Thoracic aorta (tissue), 2 donors: ENCODE measurements at regions not wholly inside any gene's neighbourhood (a gene's known extent, or its start where the extent isn't known, plus 50 kb on each side); places are given as distances from the start of the nearest gene placed in this dataset.

ENCODE experiments used
- ATAC-seq: fragments of 150-250 bp; one replicate; pipeline ENCODE4 v1.8.0; 2017; ENCODE audit warnings: low read depth; ENCODE audit not compliant: insufficient number of reproducible peaks, low FRiP score
- DNase-seq: peaks from one replicate; pipeline ENCODE4 v3.0.0-alpha.2; 2020; ENCODE audit warnings: low spot score
- H3K27ac ChIP-seq, 2 donors: fragments of 200-600 bp; sonication (generic); 1 replicate in 1 of 2; 2 replicates in 1 of 2; pipeline ENCODE4 v1.5.1; 2016; ENCODE audit warnings: mild to moderate bottlenecking in 2 of 2, moderate library complexity in 2 of 2
- H3K27me3 ChIP-seq: fragments of 200-600 bp; sonication (generic); replicated peaks from 2 replicates; pipeline ENCODE4 v1.6.0; 2016; ENCODE audit warnings: mild to moderate bottlenecking; ENCODE audit not compliant: insufficient read depth
- H3K36me3 ChIP-seq: fragments of 200-600 bp; sonication (generic); one replicate; pipeline ENCODE4 v1.5.1; 2016
- H3K4me1 ChIP-seq, 2 donors: fragments of 200-600 bp; sonication (generic); 1 replicate in 1 of 2; 2 replicates in 1 of 2; pipeline versions ENCODE4 v1.5.1 to v1.6.0; 2016; ENCODE audit warnings: low read depth in 2 of 2, mild to moderate bottlenecking in 1 of 2; ENCODE audit not compliant: control insufficient read depth in 1 of 2
- H3K4me3 ChIP-seq: fragments of 200-600 bp; sonication (generic); 2 replicates; pipeline ENCODE4 v1.5.1; 2016; ENCODE audit warnings: mild to moderate bottlenecking
- H3K9me3 ChIP-seq: fragments of 200-600 bp; sonication (generic); 2 replicates; pipeline ENCODE4 v1.5.1; 2016
- TF ChIP-seq, protein P1 (sequence below): fragments of 200-600 bp; sonication (generic); IDR thresholded peaks from one replicate; pipeline ENCODE4 v1.5.1; 2019; ENCODE audit warnings: antibody characterized with exemption

DNA sequence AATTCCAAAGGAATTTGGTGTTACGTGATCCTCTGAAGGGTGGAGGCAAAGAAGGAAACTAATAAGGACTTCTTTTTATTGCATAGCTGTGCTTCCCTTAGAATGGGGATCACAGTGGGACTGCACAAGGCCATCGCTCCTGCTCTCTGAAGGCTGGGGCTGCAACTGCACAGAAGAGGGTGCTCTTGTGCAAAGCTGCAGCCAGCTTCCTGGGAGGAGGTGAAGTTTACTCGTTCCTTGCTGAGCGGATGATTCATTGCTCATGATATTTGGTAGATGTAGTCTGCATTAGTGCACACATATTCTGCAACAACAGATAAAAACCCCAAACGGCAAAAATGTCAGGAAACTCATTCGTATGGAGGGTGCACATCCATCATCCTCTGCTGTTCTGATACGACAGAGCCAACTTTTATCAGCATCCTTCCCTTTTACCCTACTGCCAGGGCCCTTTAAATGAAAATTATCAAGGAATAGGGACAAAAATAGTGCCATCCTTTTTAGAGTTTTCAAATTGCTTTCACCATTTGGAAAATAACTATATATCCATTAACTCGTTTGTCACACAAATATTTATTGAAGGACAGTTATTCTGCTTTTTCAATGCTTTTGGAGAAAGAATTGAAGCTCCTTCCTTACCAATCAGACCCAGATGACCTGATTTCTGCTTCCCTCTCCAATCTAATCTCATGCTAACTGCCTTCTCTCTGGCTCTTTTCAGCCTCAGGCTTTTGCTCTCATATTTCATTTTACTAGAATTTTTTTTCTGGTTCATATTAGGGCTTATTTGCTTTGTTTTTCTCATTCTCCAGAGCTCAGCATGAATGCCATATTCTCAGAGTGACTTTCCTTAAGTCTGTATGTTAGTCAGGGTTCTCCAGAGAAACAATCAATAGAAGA, 263.6 kb downstream of the DUSP10 start:
- Histone ChIP-seq H3K27me3 (no peaks in the 10 kb centered on the region), H3K36me3 (no peaks in the 10 kb centered on the region), H3K4me3 (no peak overlapping the region), H3K27ac (no peak overlapping the region), H3K9me3 (no peaks in the 10 kb centered on the region), H3K4me1 (no peaks in the 10 kb centered on the region)
- DNase-seq (no peak), ATAC-seq (no peak)
- TF ChIP-seq, protein P1, sequence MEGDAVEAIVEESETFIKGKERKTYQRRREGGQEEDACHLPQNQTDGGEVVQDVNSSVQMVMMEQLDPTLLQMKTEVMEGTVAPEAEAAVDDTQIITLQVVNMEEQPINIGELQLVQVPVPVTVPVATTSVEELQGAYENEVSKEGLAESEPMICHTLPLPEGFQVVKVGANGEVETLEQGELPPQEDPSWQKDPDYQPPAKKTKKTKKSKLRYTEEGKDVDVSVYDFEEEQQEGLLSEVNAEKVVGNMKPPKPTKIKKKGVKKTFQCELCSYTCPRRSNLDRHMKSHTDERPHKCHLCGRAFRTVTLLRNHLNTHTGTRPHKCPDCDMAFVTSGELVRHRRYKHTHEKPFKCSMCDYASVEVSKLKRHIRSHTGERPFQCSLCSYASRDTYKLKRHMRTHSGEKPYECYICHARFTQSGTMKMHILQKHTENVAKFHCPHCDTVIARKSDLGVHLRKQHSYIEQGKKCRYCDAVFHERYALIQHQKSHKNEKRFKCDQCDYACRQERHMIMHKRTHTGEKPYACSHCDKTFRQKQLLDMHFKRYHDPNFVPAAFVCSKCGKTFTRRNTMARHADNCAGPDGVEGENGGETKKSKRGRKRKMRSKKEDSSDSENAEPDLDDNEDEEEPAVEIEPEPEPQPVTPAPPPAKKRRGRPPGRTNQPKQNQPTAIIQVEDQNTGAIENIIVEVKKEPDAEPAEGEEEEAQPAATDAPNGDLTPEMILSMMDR = peak; percentile 32

DNA sequence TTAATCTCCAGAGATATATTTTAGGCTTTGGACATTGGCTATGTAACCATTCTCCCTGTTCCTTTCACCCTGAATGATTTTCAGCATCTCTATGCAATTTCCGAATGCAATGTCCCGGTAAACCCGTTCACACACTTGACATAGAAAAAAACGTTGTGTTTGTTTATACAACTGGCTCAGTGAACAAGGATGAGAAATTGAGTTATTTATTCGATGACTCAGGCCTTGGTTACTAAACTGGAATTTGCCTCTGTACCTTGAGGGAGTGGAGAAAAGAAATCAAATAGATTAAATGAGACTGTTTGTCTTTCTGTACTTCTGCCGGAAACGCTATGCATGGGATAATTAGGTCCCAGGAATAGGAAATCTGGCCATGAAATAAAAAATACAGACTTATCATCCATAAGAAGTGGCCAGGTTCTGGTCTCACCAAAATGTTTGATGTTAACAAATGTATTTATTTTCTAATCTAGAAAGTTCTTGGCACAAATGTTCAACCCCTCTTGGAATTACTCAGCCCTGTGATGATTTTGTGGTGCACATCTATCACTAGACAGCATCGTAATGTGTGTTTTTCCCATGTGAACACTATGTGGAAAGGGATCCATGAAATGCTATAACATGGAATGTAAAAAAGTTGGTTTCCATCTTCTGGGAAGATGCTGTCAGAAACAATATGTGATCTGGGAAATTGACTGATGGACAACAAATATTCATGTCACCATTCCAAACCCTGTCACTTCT, 253.9 kb downstream of the DUSP10 start:
- TF ChIP-seq, protein P1 = no peak
- no peak for DNase-seq
- no peak overlapping the region for H3K27ac ChIP-seq
- H3K4me1 ChIP-seq = no peaks in the 10 kb centered on the region
- no peak overlapping the region for H3K4me3 ChIP-seq
- H3K36me3 ChIP-seq = no peaks in the 10 kb centered on the region
- H3K9me3 ChIP-seq = no peaks in the 10 kb centered on the region
- no peak for ATAC-seq
- no peaks in the 10 kb centered on the region for H3K27me3 ChIP-seq

DNA sequence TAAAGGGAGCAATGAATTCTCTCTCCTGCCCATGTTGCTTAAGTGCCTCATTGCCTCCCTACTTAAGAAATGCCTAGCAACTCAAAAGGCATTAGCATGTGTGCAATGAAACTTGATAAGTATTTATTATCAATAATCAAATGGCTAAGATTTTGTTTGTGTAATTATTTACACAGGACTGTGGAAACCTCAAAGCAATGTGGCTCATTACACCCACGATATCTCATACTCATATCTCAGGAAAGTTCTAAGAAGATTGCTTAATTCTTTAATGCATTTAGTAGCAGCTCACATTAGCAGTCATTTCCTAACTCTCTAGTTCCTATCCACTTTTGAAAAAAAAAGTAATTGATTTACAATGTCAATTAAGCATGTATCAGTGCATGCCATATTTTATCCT, 253.3 kb downstream of the DUSP10 start:
- H3K4me1 ChIP-seq = no peaks in the 10 kb centered on the region
- ATAC-seq (no peak), DNase-seq (no peak)
- H3K4me3 ChIP-seq = no peak overlapping the region
- H3K27me3 ChIP-seq = no peaks in the 10 kb centered on the region
- no peak overlapping the region for H3K27ac ChIP-seq
- H3K9me3 ChIP-seq = no peaks in the 10 kb centered on the region
- TF ChIP-seq, protein P1 = no peak
- H3K36me3 ChIP-seq = no peaks in the 10 kb centered on the region

DNA sequence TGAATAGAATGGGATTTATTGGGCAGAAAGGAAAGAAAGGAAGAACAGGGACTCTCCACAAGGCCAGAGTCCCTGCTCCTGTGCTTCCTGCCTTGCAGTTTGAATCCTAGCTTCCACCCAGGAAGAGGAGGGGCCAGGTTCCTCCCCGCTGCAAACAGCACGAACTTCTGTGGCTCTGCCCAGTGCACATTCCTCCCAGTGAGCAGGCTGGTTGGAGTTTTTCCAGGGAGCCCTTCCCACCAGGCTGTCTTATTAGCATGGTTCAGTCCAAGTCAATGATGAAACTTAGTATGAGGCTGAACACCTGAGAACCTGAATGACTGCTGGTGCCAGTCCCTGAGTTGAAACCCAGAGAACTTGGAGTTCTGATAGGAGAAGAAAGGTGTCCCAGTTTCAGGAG, 247.2 kb downstream of the DUSP10 start:
- H3K9me3 ChIP-seq = no peaks in the 10 kb centered on the region
- H3K27me3 ChIP-seq = no peaks in the 10 kb centered on the region
- H3K4me3 ChIP-seq = no peak overlapping the region
- TF ChIP-seq, protein P1 = no peak
- no peaks in the 10 kb centered on the region for H3K36me3 ChIP-seq
- DNase-seq = no peak
- ATAC-seq = no peak
- no peaks in the 10 kb centered on the region for H3K4me1 ChIP-seq
- H3K27ac ChIP-seq = no peak overlapping the region

DNA sequence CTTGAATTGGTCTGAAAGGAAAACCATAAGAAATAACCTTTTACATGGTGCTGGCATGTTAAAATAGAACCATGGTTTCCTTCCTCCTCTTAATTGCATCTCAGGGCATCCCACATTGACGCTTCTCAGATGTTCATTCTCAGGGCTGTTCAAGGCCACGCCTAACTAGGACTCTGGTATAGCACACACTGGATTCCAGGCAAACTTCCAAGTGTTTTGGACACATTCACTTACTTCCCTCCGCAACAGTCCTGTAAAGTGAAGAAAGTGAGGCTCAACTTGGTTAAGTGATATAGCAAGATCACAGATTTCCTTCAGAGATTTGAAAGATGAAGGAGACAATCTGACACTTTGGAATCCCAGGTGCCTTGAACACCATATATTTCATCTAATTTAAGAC, 244.8 kb downstream of the DUSP10 start:
- Histone ChIP-seq H3K9me3 (no peaks in the 10 kb centered on the region), H3K4me3 (no peak overlapping the region), H3K27ac (no peak overlapping the region), H3K36me3 (no peaks in the 10 kb centered on the region), H3K27me3 (no peaks in the 10 kb centered on the region), H3K4me1 (no peaks in the 10 kb centered on the region)
- DNase-seq = no peak
- ATAC-seq = no peak
- TF ChIP-seq, protein P1 = no peak
